Renal pelvis (tissue), 1 donor: ENCODE measurements at regions not wholly inside any gene's neighbourhood (a gene's known extent, or its start where the extent isn't known, plus 50 kb on each side); places are given as distances from the start of the nearest gene placed in this dataset.

Experiments used
- DNase-seq: peaks from one replicate; pipeline ENCODE4 v3.0.0-alpha.2; 2013

GRCh38 chrX:23228950-23229448 is 105.7 kb upstream of the PTCHD1 start:
- DNase-seq, result peak; percentile 4

- DNase-seq, result no peak
Measured at GRCh38 chrX:23235051-23235450, 99.6 kb upstream of the PTCHD1 start.

GRCh38 chrX:23246001-23246400 is 88.6 kb upstream of the PTCHD1 start:
- DNase-seq, result no peak

DNA sequence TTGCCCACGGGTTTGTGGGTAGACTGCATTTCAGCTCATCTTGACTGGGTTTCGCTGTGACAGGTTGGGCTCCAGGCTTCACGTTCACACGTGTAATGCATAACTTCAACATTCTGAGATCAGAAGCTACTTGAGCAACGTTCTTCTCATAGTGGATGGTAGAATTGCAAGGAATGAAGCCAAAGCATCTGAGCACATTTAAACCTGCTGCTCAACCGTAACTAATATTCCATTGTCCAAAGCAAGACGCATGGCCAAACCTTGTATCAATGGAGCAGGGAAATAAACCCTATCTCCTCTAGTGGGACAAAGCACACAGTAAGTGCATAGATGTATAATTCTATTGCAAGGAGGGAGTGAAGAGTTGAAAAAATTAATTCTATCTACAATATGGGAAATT is 86.5 kb upstream of the PTCHD1 start:
- no peak for DNase-seq

DNA sequence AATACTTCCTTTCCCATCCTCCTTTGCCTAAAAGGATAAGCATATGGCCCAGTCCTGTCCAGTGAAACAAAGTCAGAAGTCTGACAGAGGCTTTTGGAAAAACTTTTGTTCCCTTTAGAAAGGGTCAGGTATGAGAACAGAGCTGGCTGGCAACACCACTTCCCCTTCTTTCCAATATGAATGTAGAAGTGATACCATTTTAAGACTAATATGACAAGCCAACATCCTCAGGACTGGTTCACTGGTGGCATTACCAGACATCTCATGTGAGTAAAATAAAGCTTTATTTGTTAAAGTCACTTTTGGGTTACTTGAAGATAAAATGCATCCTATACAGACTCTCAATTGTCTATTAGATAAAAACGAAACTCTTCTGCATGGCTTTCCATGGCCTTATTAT is 83.6 kb upstream of the PTCHD1 start:
- DNase-seq, result no peak

DNA sequence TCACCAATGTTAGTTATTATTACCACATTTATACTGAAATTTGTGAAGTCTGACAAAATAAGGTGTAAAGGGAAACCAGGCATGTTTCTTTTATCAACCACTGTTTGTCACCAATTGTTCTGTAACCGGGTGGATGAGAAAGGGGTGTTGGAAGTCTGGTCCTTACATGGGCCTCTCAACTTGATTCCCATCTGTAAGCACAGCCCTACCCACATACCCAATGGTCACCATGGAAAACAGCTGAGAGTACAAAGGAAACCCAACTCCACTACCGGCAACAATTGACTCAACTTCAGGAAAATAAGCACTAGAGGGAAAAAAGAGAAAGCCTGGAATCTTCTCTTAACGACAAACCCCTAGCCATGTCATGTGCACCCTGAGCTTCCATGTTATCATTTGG is 70.8 kb upstream of the PTCHD1 start:
- no peak for DNase-seq

- no peak for DNase-seq
Measured at GRCh38 chrX:23269923-23270322, 64.7 kb upstream of the PTCHD1 start.

DNA sequence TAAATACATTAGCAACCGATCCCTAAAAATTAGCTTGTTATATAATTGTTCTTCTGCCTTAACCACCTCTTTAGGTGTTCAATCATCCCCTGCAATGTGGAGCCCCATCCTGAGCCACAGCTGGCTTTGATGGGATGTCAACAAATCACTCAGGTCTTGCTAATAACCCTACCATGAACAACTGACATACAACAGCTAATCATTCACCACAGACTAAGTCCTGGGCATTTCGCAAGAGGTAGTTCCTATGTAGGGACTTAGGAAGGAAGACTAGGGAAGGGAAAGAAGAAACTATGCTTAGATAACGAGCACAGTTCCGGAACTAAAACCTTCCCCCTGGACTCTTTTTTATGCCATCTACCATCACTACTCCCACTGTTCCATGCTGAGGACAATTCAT is 63.6 kb upstream of the PTCHD1 start:
- DNase-seq, result no peak

GRCh38 chrX:23276475-23276874 is 58.2 kb upstream of the PTCHD1 start:
- no peak for DNase-seq
